ENCODE measurements at regions not wholly inside any gene's neighbourhood (a gene's known extent, or its start where the extent isn't known, plus 50 kb on each side); places are given as distances from the start of the nearest gene placed in this dataset.

DNA sequence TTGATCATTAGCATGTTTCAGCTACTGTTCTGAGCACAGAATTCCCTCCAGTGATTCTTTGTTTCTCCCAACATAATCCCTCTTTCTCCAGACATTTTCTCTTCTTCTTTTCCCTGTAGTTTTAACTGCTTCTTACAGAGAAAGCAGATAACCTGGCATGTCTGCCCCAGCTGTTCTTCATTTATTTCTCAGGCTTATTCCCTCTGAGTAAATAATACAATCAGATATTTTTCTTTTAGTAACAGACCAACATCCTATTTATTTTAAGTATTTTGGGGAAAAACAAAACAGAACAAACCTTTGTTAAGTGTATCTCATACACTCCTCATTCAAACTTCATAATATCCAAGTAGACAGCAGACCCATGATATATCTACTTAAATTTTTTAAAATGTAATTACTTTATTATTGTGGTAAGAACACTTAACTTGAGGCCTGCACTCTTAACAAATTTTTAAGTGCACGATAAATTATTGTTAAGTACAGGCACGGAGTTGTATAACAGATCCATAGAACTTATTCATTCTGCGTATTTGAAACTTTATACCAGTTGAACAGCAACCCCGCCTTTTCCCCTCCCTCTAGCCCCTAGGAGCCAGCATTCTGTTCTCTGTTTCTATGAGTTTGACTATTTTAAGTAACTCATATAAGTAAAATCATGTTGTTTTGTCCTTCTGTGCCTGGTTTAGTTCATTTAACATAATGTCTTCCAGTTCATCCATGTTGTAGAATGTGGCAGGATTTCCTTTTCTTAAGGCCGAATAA lies 540.0 kb downstream of the LMO7 start:
- no peak overlapping the region for H2AFZ ChIP-seq (ENCODE audit: low read depth)

GRCh38 chr13:76168661-76169060 lies 532.5 kb downstream of the LMO7 start:
- H3K27ac ChIP-seq (ENCODE audit: low read depth in 2 of 2, low read length in 1 of 2) = no peak overlapping the region
- no peak overlapping the region for H2AFZ ChIP-seq (ENCODE audit: low read depth)
- H3K9me3 ChIP-seq = no peaks in the 10 kb centered on the region
- no peaks in the 10 kb centered on the region for H3K27me3 ChIP-seq (ENCODE audit: insufficient read depth)
- CTCF ChIA-PET = no interaction called here
- no peaks in the 10 kb centered on the region for H3K4me1 ChIP-seq (ENCODE audit: control insufficient read depth in 1 of 2, insufficient read depth in 2 of 2, low read depth in 1 of 2, low read length in 1 of 2)
- H3K79me2 ChIP-seq (ENCODE audit: insufficient read depth) = no peaks in the 10 kb centered on the region
- TF ChIP-seq, protein P1, sequence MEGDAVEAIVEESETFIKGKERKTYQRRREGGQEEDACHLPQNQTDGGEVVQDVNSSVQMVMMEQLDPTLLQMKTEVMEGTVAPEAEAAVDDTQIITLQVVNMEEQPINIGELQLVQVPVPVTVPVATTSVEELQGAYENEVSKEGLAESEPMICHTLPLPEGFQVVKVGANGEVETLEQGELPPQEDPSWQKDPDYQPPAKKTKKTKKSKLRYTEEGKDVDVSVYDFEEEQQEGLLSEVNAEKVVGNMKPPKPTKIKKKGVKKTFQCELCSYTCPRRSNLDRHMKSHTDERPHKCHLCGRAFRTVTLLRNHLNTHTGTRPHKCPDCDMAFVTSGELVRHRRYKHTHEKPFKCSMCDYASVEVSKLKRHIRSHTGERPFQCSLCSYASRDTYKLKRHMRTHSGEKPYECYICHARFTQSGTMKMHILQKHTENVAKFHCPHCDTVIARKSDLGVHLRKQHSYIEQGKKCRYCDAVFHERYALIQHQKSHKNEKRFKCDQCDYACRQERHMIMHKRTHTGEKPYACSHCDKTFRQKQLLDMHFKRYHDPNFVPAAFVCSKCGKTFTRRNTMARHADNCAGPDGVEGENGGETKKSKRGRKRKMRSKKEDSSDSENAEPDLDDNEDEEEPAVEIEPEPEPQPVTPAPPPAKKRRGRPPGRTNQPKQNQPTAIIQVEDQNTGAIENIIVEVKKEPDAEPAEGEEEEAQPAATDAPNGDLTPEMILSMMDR (IDR thresholded peaks at IDR 0.05) = no peak
- TF ChIP-seq MAX (IDR thresholded peaks at IDR 0.05; ENCODE audit: low read depth) (no peak), YY1 (IDR thresholded peaks at IDR 0.05; ENCODE audit: low read depth) (no peak), FOXJ3 (CRISPR knock-in tag; IDR thresholded peaks at IDR 0.05) (no peak), NFIC (IDR thresholded peaks at IDR 0.05; ENCODE audit: borderline replicate concordance) (no peak)
- no peaks in the 10 kb centered on the region for H3K36me3 ChIP-seq (replicated peaks in 1 of 2; ENCODE audit: control insufficient read depth in 1 of 2, insufficient read depth in 2 of 2, low read length in 1 of 2)
- no peaks in the 10 kb centered on the region for H3K9me2 ChIP-seq
- no peaks in the 10 kb centered on the region for H4K20me1 ChIP-seq (ENCODE audit: insufficient read depth)
- H3F3A ChIP-seq (replicated peaks; ENCODE audit: insufficient read depth) = no peaks in the 10 kb centered on the region
- no peak overlapping the region for H3K9ac ChIP-seq
- no peak for DNase-seq
- WGBS (ENCODE audit: low lambda C conversion rate) = 1% methylated on average over 3 of the region's 3 CpGs
- POLR2A ChIA-PET = no interaction called here
- no peak overlapping the region for H3K4me2 ChIP-seq
- no peak overlapping the region for H3K4me3 ChIP-seq (ENCODE audit: low read depth in 2 of 2, low read length in 1 of 2)

More for the DNA sequence above, 540.0 kb downstream of the LMO7 start:
- H4K20me1 ChIP-seq (ENCODE audit: insufficient read depth) = no peaks in the 10 kb centered on the region
- no peaks in the 10 kb centered on the region for H3F3A ChIP-seq (replicated peaks; ENCODE audit: insufficient read depth)
- H3K79me2 ChIP-seq (ENCODE audit: insufficient read depth) = no peaks in the 10 kb centered on the region
- POLR2A ChIA-PET = no interaction called here
- H3K9ac ChIP-seq = no peak overlapping the region
- TF ChIP-seq ELF1 (IDR thresholded peaks at IDR 0.05) (no peak), MXI1 (IDR thresholded peaks at IDR 0.05; ENCODE audit: low read depth, low read length) (no peak), YY1 (IDR thresholded peaks at IDR 0.05; ENCODE audit: low read depth) (no peak), FOSL2 (IDR thresholded peaks at IDR 0.05; ENCODE audit: borderline replicate concordance, low read depth) (no peak), EP300 (IDR thresholded peaks at IDR 0.05; ENCODE audit: borderline replicate concordance in 1 of 2, low read depth in 1 of 2, low read length in 1 of 2) (no peak), RXRA (IDR thresholded peaks at IDR 0.05; ENCODE audit: borderline replicate concordance, low read depth) (no peak), NRF1 (IDR thresholded peaks at IDR 0.05; ENCODE audit: low read depth, low read length) (no peak), SMC3 (IDR thresholded peaks at IDR 0.05; ENCODE audit: low read depth, low read length) (no peak), TAF1 (IDR thresholded peaks at IDR 0.05; ENCODE audit: borderline replicate concordance, low read depth, low read length) (no peak), JUND (IDR thresholded peaks at IDR 0.05) (no peak), POLR2AphosphoS5 (IDR thresholded peaks at IDR 0.05; ENCODE audit: low read depth, low read length) (no peak), CHD2 (IDR thresholded peaks at IDR 0.05; ENCODE audit: low read length, partially characterized antibody) (no peak)
- no peak overlapping the region for H3K4me2 ChIP-seq
- H3K9me3 ChIP-seq = no peaks in the 10 kb centered on the region
- no peaks in the 10 kb centered on the region for H3K4me1 ChIP-seq (ENCODE audit: control insufficient read depth in 1 of 2, insufficient read depth in 2 of 2, low read depth in 1 of 2, low read length in 1 of 2)
- no peaks in the 10 kb centered on the region for H3K36me3 ChIP-seq (replicated peaks in 1 of 2; ENCODE audit: control insufficient read depth in 1 of 2, insufficient read depth in 2 of 2, low read length in 1 of 2)
- CTCF ChIA-PET = no interaction called here
- H3K4me3 ChIP-seq (ENCODE audit: low read depth in 2 of 2, low read length in 1 of 2) = no peak overlapping the region
- WGBS (ENCODE audit: low lambda C conversion rate) = 19% methylated on average over 5 of the region's 5 CpGs
- no peaks in the 10 kb centered on the region for H3K9me2 ChIP-seq
- DNase-seq = no peak
- no peaks in the 10 kb centered on the region for H3K27me3 ChIP-seq (ENCODE audit: insufficient read depth)
- no peak overlapping the region for H3K27ac ChIP-seq (ENCODE audit: low read depth in 2 of 2, low read length in 1 of 2)
